GM23338 (cell line): ENCODE measurements at regions not wholly inside any gene's neighbourhood (a gene's known extent, or its start where the extent isn't known, plus 50 kb on each side); places are given as distances from the start of the nearest gene placed in this dataset.

Source experiments
- ATAC-seq: fragments of 200-7000 bp; cut with Tn5 transposase; 3 replicates; pipeline ENCODE4 v1.9.1; 2020
- DNase-seq: peaks from one replicate; pipeline ENCODE4 v3.0.0-alpha.2; 2015; ENCODE audit warnings: low spot score
- H2AFZ ChIP-seq: fragments of 200-600 bp; sonication (generic); 2 replicates; pipeline ENCODE4 v1.8.0; 2016; ENCODE audit warnings: antibody characterized with exemption, mild to moderate bottlenecking, moderate library complexity
- H3F3A ChIP-seq: fragments of 200-600 bp; sonication (generic); replicated peaks from 2 replicates; pipeline ENCODE4 v1.8.0; 2017; ENCODE audit warnings: antibody characterized with exemption, mixed run types, low read depth
- H3K27ac ChIP-seq: fragments of 200-600 bp; sonication (generic); 2 replicates; pipeline ENCODE4 v1.6.1; 2016; ENCODE audit warnings: low read depth
- H3K27me3 ChIP-seq: fragments of 200-600 bp; sonication (generic); 2 replicates; pipeline ENCODE4 v1.8.0; 2016; ENCODE audit warnings: mild to moderate bottlenecking, mixed run types, moderate library complexity; ENCODE audit not compliant: insufficient read depth
- H3K36me3 ChIP-seq: fragments of 200-600 bp; sonication (generic); 2 replicates; pipeline ENCODE4 v1.8.0; 2016; ENCODE audit warnings: mild to moderate bottlenecking; ENCODE audit not compliant: insufficient read depth
- H3K4me1 ChIP-seq: fragments of 200-600 bp; sonication (generic); 2 replicates; pipeline ENCODE4 v1.8.0; 2016; ENCODE audit warnings: mild to moderate bottlenecking, moderate library complexity; ENCODE audit not compliant: insufficient read depth
- H3K4me2 ChIP-seq: fragments of 200-600 bp; sonication (generic); 2 replicates; pipeline ENCODE4 v1.7.1; 2017; ENCODE audit warnings: mixed run types
- H3K4me3 ChIP-seq: fragments of 200-600 bp; sonication (generic); 2 replicates; pipeline ENCODE4 v1.6.1; 2016; ENCODE audit warnings: mixed run types
- H3K79me2 ChIP-seq: fragments of 200-600 bp; sonication (generic); replicated peaks from 2 replicates; pipeline ENCODE4 v1.8.0; 2017; ENCODE audit warnings: mild to moderate bottlenecking; ENCODE audit not compliant: insufficient read depth
- H3K9me2 ChIP-seq: fragments of 200-600 bp; sonication (generic); 2 replicates; pipeline ENCODE4 v1.8.0; 2017; ENCODE audit not compliant: insufficient read depth
- H4K20me1 ChIP-seq: fragments of 200-600 bp; sonication (generic); replicated peaks from 2 replicates; pipeline ENCODE4 v1.8.0; 2017; ENCODE audit warnings: mild to moderate bottlenecking; ENCODE audit not compliant: insufficient read depth
- H3K27ac Mint-ChIP-seq: 2 replicates; pipeline ENCODE4 v1.8.0; 2020; ENCODE audit warnings: inconsistent platforms, mild to moderate bottlenecking, moderate library complexity, mixed read lengths
- H3K27me3 Mint-ChIP-seq: 3 replicates; pipeline ENCODE4 v1.8.0; 2022; ENCODE audit warnings: low read depth, mild to moderate bottlenecking, moderate library complexity, mixed read lengths, inconsistent platforms; ENCODE audit not compliant: insufficient read depth, poor library complexity
- H3K36me3 Mint-ChIP-seq: 3 replicates; pipeline ENCODE4 v1.8.0; 2021; ENCODE audit warnings: low read depth, mild to moderate bottlenecking, inconsistent platforms, moderate library complexity, mixed read lengths
- H3K4me1 Mint-ChIP-seq: 3 replicates; pipeline ENCODE4 v1.8.0; 2020; ENCODE audit warnings: mild to moderate bottlenecking, inconsistent platforms, mixed read lengths
- H3K4me3 Mint-ChIP-seq: 3 replicates; pipeline ENCODE4 v1.8.0; 2021; ENCODE audit warnings: moderate library complexity, mild to moderate bottlenecking, inconsistent platforms, mixed read lengths
- H3K9me3 Mint-ChIP-seq: 3 replicates; pipeline ENCODE4 v1.8.0; 2020; ENCODE audit warnings: moderate library complexity, mild to moderate bottlenecking, inconsistent platforms, mixed read lengths
- CREB1 ChIP-seq: fragments of 250-450 bp; sonication (Bioruptor Pico); IDR thresholded peaks from 2 replicates; pipeline ENCODE4 v1.5.0; 2020; ENCODE audit warnings: low read depth, mild to moderate bottlenecking, moderate library complexity
- CTCF ChIP-seq, 2 experiments: fragments of 200-600 bp in 1 of 2; sonication (generic) in 1 of 2; conservative IDR thresholded peaks; 2 replicates each; pipeline versions ENCODE4 v1.5.1 to v1.6.1; 2016 to 2017; ENCODE audit warnings: antibody characterized with exemption in 2 of 2, low read depth in 2 of 2, mild to moderate bottlenecking in 2 of 2, moderate library complexity in 1 of 2
- ETS1 ChIP-seq: IDR thresholded peaks from 2 replicates; pipeline ENCODE4 v1.6.1; 2016; ENCODE audit warnings: antibody characterized with exemption
- EZH2 ChIP-seq: fragments of 200-600 bp; sonication (generic); IDR thresholded peaks from one replicate; pipeline ENCODE4 v1.8.0; 2017; ENCODE audit warnings: antibody characterized with exemption, mild to moderate bottlenecking, low read depth; ENCODE audit not compliant: unreplicated experiment
- EZH2phosphoT487 ChIP-seq: fragments of 200-600 bp; sonication (generic); IDR thresholded peaks from one replicate; pipeline ENCODE4 v1.8.1; 2018; ENCODE audit warnings: antibody characterized with exemption; ENCODE audit not compliant: unreplicated experiment
- JUNB ChIP-seq: IDR thresholded peaks from one replicate; pipeline ENCODE4 v1.6.1; 2016; ENCODE audit warnings: antibody characterized with exemption; ENCODE audit not compliant: unreplicated experiment
- NANOG ChIP-seq: IDR thresholded peaks from 2 replicates; pipeline ENCODE4 v1.6.1; 2016; ENCODE audit warnings: antibody characterized with exemption, borderline replicate concordance
- POLR2AphosphoS5 ChIP-seq: IDR thresholded peaks from 2 replicates; pipeline ENCODE4 v1.6.1; 2016; ENCODE audit warnings: antibody characterized with exemption, low read depth
- REST ChIP-seq: IDR thresholded peaks from one replicate; pipeline ENCODE4 v1.6.1; 2018; ENCODE audit warnings: antibody characterized with exemption; ENCODE audit not compliant: unreplicated experiment
- STAT1 ChIP-seq: IDR thresholded peaks from one replicate; pipeline ENCODE4 v1.6.1; 2016; ENCODE audit warnings: antibody characterized with exemption; ENCODE audit not compliant: unreplicated experiment
- ZNF114 ChIP-seq: fragments of 250-450 bp; sonication (Bioruptor Pico); IDR thresholded peaks from 2 replicates; pipeline ENCODE4 v1.5.0; 2020; ENCODE audit warnings: mild to moderate bottlenecking, moderate library complexity
- ZNF331 ChIP-seq: fragments of 250-450 bp; sonication (Bioruptor Pico); IDR thresholded peaks from 2 replicates; pipeline ENCODE4 v1.5.0; 2020; ENCODE audit warnings: low read depth, mild to moderate bottlenecking, moderate library complexity
- ZNF462 ChIP-seq: fragments of 250-450 bp; sonication (Bioruptor Pico); IDR thresholded peaks from 2 replicates; pipeline ENCODE4 v1.5.0; 2020; ENCODE audit warnings: mild to moderate bottlenecking, moderate library complexity

GRCh38 chr18:8908792-8909510 is 193.5 kb upstream of the NDUFV2 start:
- H3K9me3 Mint-ChIP-seq, result peaks cover 50% of the 10 kb centered on the region
- no peaks in the 10 kb centered on the region for H4K20me1 ChIP-seq
- H3K9me2 ChIP-seq, result no peaks in the 10 kb centered on the region
- no peaks in the 10 kb centered on the region for H3K79me2 ChIP-seq
- H3K27ac Mint-ChIP-seq, result no peak overlapping the region
- H3K4me1 ChIP-seq, result peaks cover 10% of the 10 kb centered on the region; the same call in 1 of the 2 replicates
- H3K27me3 ChIP-seq, result no peaks in the 10 kb centered on the region
- no peak overlapping the region for H3K4me3 ChIP-seq
- no peaks in the 10 kb centered on the region for H3F3A ChIP-seq
- no peaks in the 10 kb centered on the region for H3K36me3 ChIP-seq
- no peak overlapping the region for H3K27ac ChIP-seq
- TF ChIP-seq CTCF (conservative IDR thresholded peaks at IDR 0.05; ENCODE audit: low read depth in 2 of 2) (no peak), REST (no peak), EZH2phosphoT487 (no peak), JUNB (no peak), ZNF331 (no peak), ETS1 (no peak), ZNF114 (CRISPR knock-in tag) (no peak), POLR2AphosphoS5 (no peak), CREB1 (CRISPR knock-in tag) (no peak), STAT1 (no peak), EZH2 (no peak), ZNF462 (no peak), NANOG (no peak)
- ATAC-seq (no peak), DNase-seq (no peak)
- H3K4me1 Mint-ChIP-seq, result peaks cover 7% of the 10 kb centered on the region
- H3K4me2 ChIP-seq, result no peak overlapping the region
- no peak overlapping the region for H3K4me3 Mint-ChIP-seq
- H2AFZ ChIP-seq, result no peak overlapping the region
- H3K36me3 Mint-ChIP-seq, result peaks cover 25% of the 10 kb centered on the region
- peaks cover 4% of the 10 kb centered on the region for H3K27me3 Mint-ChIP-seq
